ENCODE measurements at regions not wholly inside any gene's neighbourhood (a gene's known extent, or its start where the extent isn't known, plus 50 kb on each side); places are given as distances from the start of the nearest gene placed in this dataset.

- no peak for TF ChIP-seq EZH2 (IDR thresholded peaks at IDR 0.05; ENCODE audit: low read length, missing control alignments)
- TF ChIP-seq, protein P1, sequence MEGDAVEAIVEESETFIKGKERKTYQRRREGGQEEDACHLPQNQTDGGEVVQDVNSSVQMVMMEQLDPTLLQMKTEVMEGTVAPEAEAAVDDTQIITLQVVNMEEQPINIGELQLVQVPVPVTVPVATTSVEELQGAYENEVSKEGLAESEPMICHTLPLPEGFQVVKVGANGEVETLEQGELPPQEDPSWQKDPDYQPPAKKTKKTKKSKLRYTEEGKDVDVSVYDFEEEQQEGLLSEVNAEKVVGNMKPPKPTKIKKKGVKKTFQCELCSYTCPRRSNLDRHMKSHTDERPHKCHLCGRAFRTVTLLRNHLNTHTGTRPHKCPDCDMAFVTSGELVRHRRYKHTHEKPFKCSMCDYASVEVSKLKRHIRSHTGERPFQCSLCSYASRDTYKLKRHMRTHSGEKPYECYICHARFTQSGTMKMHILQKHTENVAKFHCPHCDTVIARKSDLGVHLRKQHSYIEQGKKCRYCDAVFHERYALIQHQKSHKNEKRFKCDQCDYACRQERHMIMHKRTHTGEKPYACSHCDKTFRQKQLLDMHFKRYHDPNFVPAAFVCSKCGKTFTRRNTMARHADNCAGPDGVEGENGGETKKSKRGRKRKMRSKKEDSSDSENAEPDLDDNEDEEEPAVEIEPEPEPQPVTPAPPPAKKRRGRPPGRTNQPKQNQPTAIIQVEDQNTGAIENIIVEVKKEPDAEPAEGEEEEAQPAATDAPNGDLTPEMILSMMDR (conservative IDR thresholded peaks at IDR 0.05 in 1 of 2, IDR thresholded peaks at IDR 0.05 in 1 of 2; ENCODE audit: low read depth in 1 of 2, low read length in 2 of 2) = no peak
Measured at GRCh38 chr4:32503241-32503640, 1783.1 kb downstream of the PCDH7 start.

Measured in fibroblast of lung (primary cell).